GM12872 (cell line): ENCODE measurements at regions not wholly inside any gene's neighbourhood (a gene's known extent, or its start where the extent isn't known, plus 50 kb on each side); places are given as distances from the start of the nearest gene placed in this dataset.

Source experiments
- CTCF ChIP-seq: IDR thresholded peaks from 3 replicates; pipeline ENCODE4 v1.5.1; 2011; ENCODE audit warnings: low read depth, mild to moderate bottlenecking, low read length, moderate library complexity; ENCODE audit not compliant: insufficient read depth

- TF ChIP-seq CTCF, result no peak
Measured at GRCh38 chr2:217062768-217063167, 202.9 kb upstream of the TNP1 start.

- no peak for TF ChIP-seq CTCF
Measured at GRCh38 chr2:217061916-217062505, 202.1 kb upstream of the TNP1 start.

GRCh38 chr2:217060951-217061547, 201.2 kb upstream of the TNP1 start:
- no peak for TF ChIP-seq CTCF

- no peak for TF ChIP-seq CTCF
Measured at GRCh38 chr2:217060516-217060915, 200.7 kb upstream of the TNP1 start.

GRCh38 chr2:217058791-217059755, 199.2 kb upstream of the TNP1 start:
- no peak for TF ChIP-seq CTCF

- no peak for TF ChIP-seq CTCF
Measured at GRCh38 chr2:217057773-217058172, 197.9 kb upstream of the TNP1 start.

GRCh38 chr2:217055624-217056023, 195.8 kb upstream of the TNP1 start:
- no peak for TF ChIP-seq CTCF
